ENCODE measurements at regions not wholly inside any gene's neighbourhood (a gene's known extent, or its start where the extent isn't known, plus 50 kb on each side); places are given as distances from the start of the nearest gene placed in this dataset.

DNA sequence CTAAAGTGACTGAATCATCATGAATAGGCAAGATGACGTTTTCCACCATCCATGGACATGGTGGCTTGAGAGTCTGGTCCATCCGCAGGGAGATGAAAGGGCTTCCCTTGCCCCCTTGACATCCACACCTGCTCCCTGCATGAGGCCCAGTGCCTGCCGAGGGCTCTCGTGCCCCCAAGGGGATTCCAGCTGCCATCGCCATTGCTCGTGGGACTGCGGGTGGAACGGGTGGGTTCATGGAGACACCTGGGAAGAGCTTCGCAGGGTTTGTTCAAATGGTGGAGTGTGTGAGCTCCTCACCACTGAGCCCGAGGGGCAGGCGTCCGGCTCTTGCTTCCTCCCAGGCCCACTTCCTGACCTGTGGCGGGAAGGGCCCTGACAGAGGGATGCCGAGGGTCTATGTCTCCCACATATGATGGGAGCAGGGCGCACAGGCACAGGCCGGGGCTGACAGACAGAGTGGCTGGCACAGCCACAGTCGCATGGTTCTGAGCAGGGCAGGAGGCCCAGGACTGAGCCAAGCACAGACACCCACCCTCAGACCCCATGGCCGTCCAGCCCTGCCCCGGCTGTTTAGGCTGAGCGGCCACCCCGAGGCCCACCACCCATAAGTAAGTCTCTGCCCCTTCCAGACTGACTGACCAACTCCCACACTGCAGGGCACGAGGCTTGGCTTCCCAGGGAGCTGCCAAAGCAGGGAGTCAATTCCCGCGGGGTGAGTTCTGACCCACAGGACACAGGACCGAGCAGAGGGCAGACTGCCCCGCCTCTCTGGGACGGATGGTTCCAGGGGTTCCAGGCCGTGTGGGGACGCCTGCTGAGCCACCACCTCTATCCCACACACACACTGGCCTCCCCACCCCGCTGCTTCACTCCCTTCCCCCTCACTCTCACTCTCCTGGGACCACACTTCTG, 70.0 kb upstream of the PPP1R26 start:
- TF ChIP-seq POLR2AphosphoS5 (IDR thresholded peaks at IDR 0.05; ENCODE audit: borderline replicate concordance, low read depth, low read length) (no peak), EZH2 (IDR thresholded peaks at IDR 0.05) (no peak)

Data from SK-N-MC (cell line).